ENCODE measurements at regions not wholly inside any gene's neighbourhood (a gene's known extent, or its start where the extent isn't known, plus 50 kb on each side); places are given as distances from the start of the nearest gene placed in this dataset.
A peak's percentile ranks its signal among the peaks of the same experiment; 100 is the strongest.

DNA sequence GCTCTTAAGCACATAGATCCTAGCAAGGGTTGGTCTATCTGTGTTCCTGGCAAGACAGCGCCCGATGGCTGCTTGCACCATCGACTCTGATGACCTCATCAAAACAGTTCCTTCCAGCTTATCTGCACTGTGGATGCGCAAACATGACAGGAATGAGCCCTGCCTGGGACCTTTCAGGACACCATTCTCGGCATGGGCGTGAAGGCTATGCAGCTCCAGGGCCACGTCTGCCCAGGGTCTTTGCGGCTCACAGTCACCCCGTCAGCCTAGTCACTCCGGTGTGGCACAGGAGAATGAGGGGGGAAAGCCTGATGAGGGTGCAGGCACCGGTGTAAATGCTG is 147.8 kb upstream of the TWIST2 start:
- TF ChIP-seq, protein P1, sequence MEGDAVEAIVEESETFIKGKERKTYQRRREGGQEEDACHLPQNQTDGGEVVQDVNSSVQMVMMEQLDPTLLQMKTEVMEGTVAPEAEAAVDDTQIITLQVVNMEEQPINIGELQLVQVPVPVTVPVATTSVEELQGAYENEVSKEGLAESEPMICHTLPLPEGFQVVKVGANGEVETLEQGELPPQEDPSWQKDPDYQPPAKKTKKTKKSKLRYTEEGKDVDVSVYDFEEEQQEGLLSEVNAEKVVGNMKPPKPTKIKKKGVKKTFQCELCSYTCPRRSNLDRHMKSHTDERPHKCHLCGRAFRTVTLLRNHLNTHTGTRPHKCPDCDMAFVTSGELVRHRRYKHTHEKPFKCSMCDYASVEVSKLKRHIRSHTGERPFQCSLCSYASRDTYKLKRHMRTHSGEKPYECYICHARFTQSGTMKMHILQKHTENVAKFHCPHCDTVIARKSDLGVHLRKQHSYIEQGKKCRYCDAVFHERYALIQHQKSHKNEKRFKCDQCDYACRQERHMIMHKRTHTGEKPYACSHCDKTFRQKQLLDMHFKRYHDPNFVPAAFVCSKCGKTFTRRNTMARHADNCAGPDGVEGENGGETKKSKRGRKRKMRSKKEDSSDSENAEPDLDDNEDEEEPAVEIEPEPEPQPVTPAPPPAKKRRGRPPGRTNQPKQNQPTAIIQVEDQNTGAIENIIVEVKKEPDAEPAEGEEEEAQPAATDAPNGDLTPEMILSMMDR (IDR thresholded peaks at IDR 0.05; ENCODE audit: low read length, missing control alignments), result no peak
- no peak overlapping the region for H3K4me3 ChIP-seq (replicated peaks; ENCODE audit: low read depth, low read length)
- peak; percentile 81 for DNase-seq (ENCODE audit: low read depth)

DNA sequence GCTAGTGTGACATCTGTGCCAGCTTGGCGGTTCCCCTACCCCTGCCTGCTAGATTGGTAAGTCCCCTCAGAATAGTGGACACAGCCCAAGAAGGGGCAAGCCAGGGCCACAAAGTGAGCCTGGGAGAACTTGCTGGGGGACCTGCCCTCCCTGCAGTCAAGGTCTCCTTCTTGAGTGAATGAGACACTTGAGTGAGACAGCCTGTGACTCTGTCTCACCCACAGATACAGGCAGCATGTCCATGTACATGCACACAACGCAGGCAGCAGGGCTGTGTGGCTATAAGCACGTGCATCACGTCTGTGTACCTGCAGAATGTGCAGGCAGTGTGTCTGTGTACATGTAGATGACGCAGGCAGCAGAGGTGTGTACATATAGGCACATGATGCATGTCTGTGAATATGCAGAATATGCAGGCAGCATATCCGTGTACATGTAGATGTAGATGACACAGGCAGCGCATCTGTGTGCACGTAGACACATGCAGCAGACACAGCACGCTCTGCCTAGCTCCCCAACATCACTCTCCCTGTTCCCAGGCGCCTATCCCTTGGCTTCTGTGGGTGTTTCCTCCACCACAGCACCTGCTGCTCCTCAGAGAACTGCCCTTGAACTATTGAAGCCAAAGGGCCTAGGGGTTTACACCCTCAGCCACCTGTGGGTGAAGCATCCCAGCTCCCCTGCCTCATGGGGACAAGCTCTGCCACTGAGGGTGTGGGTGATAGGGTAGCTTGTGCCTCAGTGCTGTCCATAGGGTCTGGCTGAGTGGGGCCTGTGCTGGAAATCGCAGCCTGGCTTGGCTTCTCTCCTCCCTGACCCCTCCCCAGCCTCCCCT is 147.2 kb upstream of the TWIST2 start:
- TF ChIP-seq, protein P1 (IDR thresholded peaks at IDR 0.05; ENCODE audit: low read length, missing control alignments), result no peak
- no peak overlapping the region for H3K4me3 ChIP-seq (replicated peaks; ENCODE audit: low read depth, low read length)
- no peak for DNase-seq (ENCODE audit: low read depth)

DNA sequence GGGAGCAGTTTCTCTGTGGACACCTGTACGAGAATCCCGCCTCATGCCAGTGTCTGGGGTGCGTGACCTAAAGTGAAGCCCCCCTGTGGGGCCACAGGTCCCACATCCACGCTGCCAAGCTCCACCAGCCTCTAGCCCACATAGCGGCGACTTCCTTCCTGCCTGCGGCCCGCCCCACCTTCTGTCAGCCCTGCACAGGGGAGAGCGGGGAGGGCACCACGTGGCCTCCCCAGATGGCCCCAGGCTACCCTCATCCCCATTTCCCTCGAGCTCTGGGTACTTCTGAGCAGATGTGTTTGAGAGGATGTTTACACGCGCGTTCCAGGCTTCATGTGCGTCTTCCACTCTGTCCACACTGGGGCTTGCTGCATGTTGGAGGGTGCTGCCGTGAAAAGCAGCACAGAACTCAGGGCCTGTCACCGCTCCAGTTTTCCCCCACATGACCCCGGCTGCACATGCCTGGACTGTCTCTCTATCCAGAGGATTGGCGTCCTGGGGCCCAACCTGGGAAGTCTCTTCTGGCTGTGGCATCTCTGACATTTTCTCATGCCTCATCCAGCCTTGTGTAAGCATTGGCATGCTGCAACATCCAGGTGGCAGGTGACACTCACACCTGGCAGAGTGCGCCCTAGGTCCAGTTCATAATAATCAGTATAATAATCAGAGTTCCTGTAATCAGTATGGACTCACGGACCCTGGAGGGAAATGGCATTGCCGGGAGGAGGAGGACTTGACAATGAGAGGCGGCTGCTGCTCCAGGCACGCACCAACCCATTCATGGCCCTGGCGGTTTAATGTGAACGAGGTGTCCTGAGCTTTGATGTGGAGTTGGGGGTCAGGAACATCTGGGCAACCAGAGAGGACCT is 146.3 kb upstream of the TWIST2 start:
- no peak for DNase-seq (ENCODE audit: low read depth)
- H3K4me3 ChIP-seq (replicated peaks; ENCODE audit: low read depth, low read length), result no peak overlapping the region
- TF ChIP-seq, protein P1 (IDR thresholded peaks at IDR 0.05; ENCODE audit: low read length, missing control alignments), result no peak

DNA sequence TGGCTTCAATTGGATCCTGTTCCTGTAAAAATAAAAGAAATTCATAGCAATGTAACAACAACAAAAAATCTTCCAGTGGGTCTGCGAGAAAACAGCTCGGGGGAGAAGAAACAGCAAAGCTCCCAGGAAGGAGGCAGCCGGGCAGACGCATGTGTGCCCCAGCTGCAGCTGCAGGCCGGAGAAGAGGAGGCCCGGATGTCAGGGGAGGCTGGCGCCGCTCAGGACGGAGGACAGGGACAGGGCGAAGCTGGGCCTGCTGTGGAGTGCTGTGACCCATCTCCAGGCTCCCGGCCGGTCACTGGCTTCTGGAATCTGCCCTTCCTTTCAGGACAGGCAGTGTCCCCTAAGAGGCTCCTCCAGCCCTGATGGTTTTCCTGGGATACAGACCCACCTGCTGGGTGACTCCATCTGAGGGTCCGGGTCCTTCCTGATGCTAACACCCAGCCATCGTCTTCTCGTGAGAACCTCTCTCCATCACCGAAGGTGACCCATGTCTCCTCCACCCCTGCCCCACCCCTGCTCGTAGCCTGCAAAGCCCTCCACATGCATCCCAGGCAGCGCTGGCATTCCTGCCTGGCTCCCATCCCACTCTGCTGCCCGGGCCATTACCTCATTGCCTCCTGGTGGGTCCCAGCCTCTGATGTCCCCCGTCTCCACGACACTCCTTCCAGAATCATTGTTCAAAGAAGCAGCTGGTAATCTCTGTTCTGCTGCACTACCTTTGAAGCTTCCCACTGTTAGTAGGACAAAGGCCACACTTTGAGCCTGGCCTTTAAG is 145.4 kb upstream of the TWIST2 start:
- H3K4me3 ChIP-seq (replicated peaks; ENCODE audit: low read depth, low read length), result no peak overlapping the region
- TF ChIP-seq, protein P1 (IDR thresholded peaks at IDR 0.05; ENCODE audit: low read length, missing control alignments), result no peak
- no peak for DNase-seq (ENCODE audit: low read depth)

DNA sequence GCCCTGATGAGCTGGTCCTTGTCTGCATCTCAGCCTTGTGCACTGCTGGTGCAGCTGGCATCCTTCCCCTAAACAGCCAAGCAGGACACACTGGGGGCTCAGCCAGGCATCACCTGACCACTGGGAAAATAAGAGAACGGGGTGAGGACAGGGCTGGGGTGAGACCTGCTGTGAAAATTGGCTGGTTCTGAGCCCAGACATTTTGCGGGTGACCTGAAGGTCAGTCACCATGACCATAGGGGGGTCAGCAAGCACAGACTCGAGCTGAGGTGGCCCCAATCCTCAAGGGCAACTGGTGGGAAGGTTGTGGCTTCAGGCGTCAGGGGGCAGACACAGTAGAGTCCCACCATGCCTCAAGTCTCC is 144.9 kb upstream of the TWIST2 start:
- H3K4me3 ChIP-seq (replicated peaks; ENCODE audit: low read depth, low read length), result no peak overlapping the region
- TF ChIP-seq, protein P1 (IDR thresholded peaks at IDR 0.05; ENCODE audit: low read length, missing control alignments), result no peak
- DNase-seq (ENCODE audit: low read depth), result no peak

DNA sequence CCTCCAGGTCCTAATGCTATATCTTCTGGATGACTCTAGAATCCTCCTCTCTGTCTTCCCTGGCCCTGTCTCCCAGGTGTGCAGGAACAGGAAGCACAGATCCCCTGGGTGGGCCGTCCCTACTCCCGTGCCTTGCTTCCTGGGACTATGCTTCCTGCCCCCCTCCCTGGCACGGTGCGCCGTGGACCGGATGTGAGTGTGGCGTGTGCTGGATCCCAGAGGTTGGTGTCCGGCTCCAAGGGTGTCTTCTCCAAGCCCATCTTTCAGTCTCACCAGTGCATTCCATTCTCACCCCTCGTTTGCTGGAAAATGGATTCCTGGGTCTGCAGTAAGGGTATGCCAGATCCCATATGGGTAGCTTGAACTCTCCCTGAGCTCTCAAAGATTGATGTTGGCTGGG is 144.4 kb upstream of the TWIST2 start:
- no peak for DNase-seq (ENCODE audit: low read depth)
- TF ChIP-seq, protein P1 (IDR thresholded peaks at IDR 0.05; ENCODE audit: low read length, missing control alignments), result no peak

More for the DNA sequence above, 144.4 kb upstream of the TWIST2 start:
- H3K4me3 ChIP-seq (replicated peaks; ENCODE audit: low read depth, low read length), result no peak overlapping the region
